HEK293 (cell line): ENCODE measurements at regions not wholly inside any gene's neighbourhood (a gene's known extent, or its start where the extent isn't known, plus 50 kb on each side); places are given as distances from the start of the nearest gene placed in this dataset.

ENCODE experiments used
- CTCF ChIA-PET: fragments of 350-600 bp; formaldehyde crosslinking; extraction: SDS; loops from one replicate; lab custom pipeline; 2021; ENCODE audit warnings: antibody characterized with exemption; lab: Yijun Ruan, JAX
- POLR2A ChIA-PET: fragments of 300-600 bp; formaldehyde crosslinking; extraction: SDS; loops from one replicate; lab custom pipeline; 2020; ENCODE audit warnings: antibody characterized with exemption, inconsistent platforms; lab: Yijun Ruan, JAX
- H3K27ac ChIP-seq: fragments of 200-500 bp; sonication (Bioruptor generic); 2 replicates; pipeline ENCODE4 v1.5.1; 2014; ENCODE audit warnings: low read depth, low read length, control low read depth, inconsistent platforms; ENCODE audit errors: extremely low read depth
- H3K36me3 ChIP-seq, 2 experiments: fragments of 200-500 bp in 1 of 2; sonication (Bioruptor generic) in 1 of 2; 1 replicate in 1 of 2; 2 replicates in 1 of 2; pipeline ENCODE4 v1.5.1; 2014 to 2017; ENCODE audit warnings: inconsistent platforms in 2 of 2, low read length in 2 of 2; ENCODE audit not compliant: control insufficient read depth in 2 of 2, insufficient read depth in 1 of 2
- H3K4me1 ChIP-seq: fragments of 200-500 bp; sonication (Bioruptor generic); 2 replicates; pipeline ENCODE4 v1.5.1; 2014; ENCODE audit warnings: mild to moderate bottlenecking, low read length, inconsistent platforms; ENCODE audit not compliant: control insufficient read depth, insufficient read depth
- H3K4me3 ChIP-seq: 2 replicates; pipeline ENCODE4 v1.5.1; 2011; ENCODE audit warnings: low read depth, mild to moderate bottlenecking, control low read depth, low read length, moderate library complexity
- H3K9me3 ChIP-seq: fragments of 200-500 bp; sonication (Bioruptor generic); 2 replicates; pipeline ENCODE4 v1.5.1; 2014; ENCODE audit warnings: low read depth, low read length, inconsistent platforms; ENCODE audit not compliant: control insufficient read depth, insufficient read depth
- ELK4 ChIP-seq: IDR thresholded peaks from 2 replicates; pipeline ENCODE4 v1.6.1; 2011; ENCODE audit warnings: mild to moderate bottlenecking, low read depth, low read length, borderline replicate concordance
- FEZF1 ChIP-seq: fragments of 450-650 bp; formaldehyde crosslinking; IDR thresholded peaks from 2 replicates; pipeline ENCODE4 v1.5.1; 2016; ENCODE audit warnings: missing biosample characterization, missing genetic modification characterization
- GLIS1 ChIP-seq: fragments of 450-650 bp; formaldehyde crosslinking; IDR thresholded peaks from 2 replicates; pipeline ENCODE4 v1.5.1; 2016; ENCODE audit warnings: missing biosample characterization, missing genetic modification characterization
- KLF17 ChIP-seq: fragments of 450-650 bp; formaldehyde crosslinking; IDR thresholded peaks from 2 replicates; pipeline ENCODE4 v1.5.1; 2016; ENCODE audit warnings: missing biosample characterization, missing genetic modification characterization
- MEIS1 ChIP-seq: sonication (generic); formaldehyde crosslinking; IDR thresholded peaks from 2 replicates; pipeline ENCODE4 v1.8.1; 2022; ENCODE audit warnings: missing genetic modification reagents, mild to moderate bottlenecking, borderline replicate concordance
- SCRT2 ChIP-seq: fragments of 450-650 bp; formaldehyde crosslinking; IDR thresholded peaks from 2 replicates; pipeline ENCODE4 v1.5.1; 2016; ENCODE audit warnings: missing biosample characterization, missing genetic modification characterization
- TSHZ1 ChIP-seq: fragments of 450-650 bp; formaldehyde crosslinking; IDR thresholded peaks from 2 replicates; pipeline ENCODE4 v1.5.1; 2016; ENCODE audit warnings: missing biosample characterization, missing genetic modification characterization, borderline replicate concordance
- ZBTB8A ChIP-seq: fragments of 450-650 bp; formaldehyde crosslinking; IDR thresholded peaks from 2 replicates; pipeline ENCODE4 v1.5.1; 2016; ENCODE audit warnings: missing biosample characterization, missing genetic modification characterization
- ZFP37 ChIP-seq: fragments of 450-650 bp; formaldehyde crosslinking; IDR thresholded peaks from 2 replicates; pipeline ENCODE4 v1.5.1; 2016; ENCODE audit warnings: missing biosample characterization, missing genetic modification characterization
- ZIC2 ChIP-seq: fragments of 450-650 bp; formaldehyde crosslinking; IDR thresholded peaks from 2 replicates; pipeline ENCODE4 v1.5.1; 2016; ENCODE audit warnings: missing biosample characterization, missing genetic modification characterization
- ZNF138 ChIP-seq: fragments of 450-650 bp; formaldehyde crosslinking; IDR thresholded peaks from 2 replicates; pipeline ENCODE4 v1.5.1; 2016; ENCODE audit warnings: missing biosample characterization, missing genetic modification characterization, borderline replicate concordance
- ZNF157 ChIP-seq: fragments of 450-650 bp; formaldehyde crosslinking; IDR thresholded peaks from 2 replicates; pipeline ENCODE4 v1.5.1; 2016; ENCODE audit warnings: missing biosample characterization, missing genetic modification characterization
- ZNF174 ChIP-seq: fragments of 450-650 bp; formaldehyde crosslinking; IDR thresholded peaks from 2 replicates; pipeline ENCODE4 v1.5.0; 2017; ENCODE audit warnings: missing biosample characterization, mild to moderate bottlenecking, missing genetic modification characterization
- ZNF221 ChIP-seq: fragments of 450-650 bp; formaldehyde crosslinking; IDR thresholded peaks from 2 replicates; pipeline ENCODE4 v1.5.1; 2017; ENCODE audit warnings: missing biosample characterization, missing genetic modification characterization, borderline replicate concordance
- ZNF248 ChIP-seq: fragments of 450-650 bp; formaldehyde crosslinking; IDR thresholded peaks from 2 replicates; pipeline ENCODE4 v1.5.1; 2017; ENCODE audit warnings: missing biosample characterization, missing genetic modification characterization
- ZNF280C ChIP-seq: fragments of 450-650 bp; formaldehyde crosslinking; IDR thresholded peaks from 2 replicates; pipeline ENCODE4 v1.5.1; 2016; ENCODE audit warnings: missing biosample characterization, missing genetic modification characterization
- ZNF280D ChIP-seq: fragments of 450-650 bp; formaldehyde crosslinking; IDR thresholded peaks from 2 replicates; pipeline ENCODE4 v1.5.1; 2016; ENCODE audit warnings: missing biosample characterization, missing genetic modification characterization
- ZNF341 ChIP-seq: fragments of 450-650 bp; formaldehyde crosslinking; IDR thresholded peaks from 2 replicates; pipeline ENCODE4; 2016; ENCODE audit warnings: low read depth, missing biosample characterization, missing genetic modification characterization
- ZNF510 ChIP-seq: fragments of 450-650 bp; formaldehyde crosslinking; IDR thresholded peaks from 2 replicates; pipeline ENCODE4 v1.5.1; 2018; ENCODE audit warnings: mild to moderate bottlenecking, missing genetic modification characterization, missing biosample characterization; ENCODE audit not compliant: insufficient replicate concordance
- ZNF654 ChIP-seq: fragments of 450-650 bp; formaldehyde crosslinking; IDR thresholded peaks from 2 replicates; pipeline ENCODE4 v1.5.1; 2016; ENCODE audit warnings: low read depth, missing biosample characterization, missing genetic modification characterization
- ZNF660 ChIP-seq: fragments of 450-650 bp; IDR thresholded peaks from 2 replicates; pipeline ENCODE4 v1.5.1; 2018; ENCODE audit warnings: missing biosample characterization, mild to moderate bottlenecking, missing genetic modification characterization
- ZNF843 ChIP-seq: fragments of 450-650 bp; formaldehyde crosslinking; IDR thresholded peaks from 2 replicates; pipeline ENCODE4 v1.5.1; 2016; ENCODE audit warnings: missing biosample characterization, missing genetic modification characterization

GRCh38 chr11:11029027-11029426 lies 171.2 kb upstream of the ZBED5 start (continued):
- TF ChIP-seq TSHZ1 (tag by site-specific recombination) = no peak
- no peak for TF ChIP-seq ZNF280C (tag by site-specific recombination)
- TF ChIP-seq ZNF157 (tag by site-specific recombination) = no peak
- no peak for TF ChIP-seq ZNF248
- TF ChIP-seq ZNF174 (tag by site-specific recombination) = no peak
- TF ChIP-seq, all 188 proteins: peak for 0

GRCh38 chr11:11028017-11028692 lies 170.3 kb upstream of the ZBED5 start:
- ChIA-PET POLR2A (interaction anchor here (0.5 to 2.3 kb wide), 8 partner anchors 94 to 1455 kb away, joined by 3 to 11 read pairs (median 3); partner anchors contain the start of genes EIF4G2, WEE1 and ZBED5), CTCF (interaction anchor here (0.5 to 10.2 kb wide), 72 partner anchors 10 to 901 kb away, joined by 3 to 150 read pairs (median 4); no protein-coding TSS in a partner anchor)
- Histone ChIP-seq H3K4me1 (no peaks in the 10 kb centered on the region), H3K4me3 (no peak overlapping the region), H3K36me3 (no peaks in the 10 kb centered on the region), H3K9me3 (no peaks in the 10 kb centered on the region), H3K27ac (no peak overlapping the region)
- TF ChIP-seq ELK4 (no peak), ZNF654 (tag by site-specific recombination) (peak; percentile 62), ZNF138 (no peak), MEIS1 (CRISPR knock-in tag) (peak; percentile 70; the same call in 1 of the 2 replicates), FEZF1 (tag by site-specific recombination) (peak; percentile 48; the same call in 1 of the 2 replicates), GLIS1 (tag by site-specific recombination) (peak; percentile 66), ZFP37 (tag by site-specific recombination) (peak; percentile 36; the same call in 1 of the 2 replicates), ZNF510 (tag by site-specific recombination) (no peak), ZIC2 (tag by site-specific recombination) (peak; percentile 88)

- H3K27ac ChIP-seq = no peak overlapping the region
These were observed 169.4 kb upstream of the ZBED5 start for GRCh38 chr11:11027288-11027687.

More at GRCh38 chr11:11027288-11027687, 169.4 kb upstream of the ZBED5 start:
- Histone ChIP-seq H3K9me3 (no peaks in the 10 kb centered on the region), H3K4me1 (no peaks in the 10 kb centered on the region), H3K36me3 (no peaks in the 10 kb centered on the region), H3K4me3 (no peak overlapping the region)
- ChIA-PET CTCF (interaction anchor here (0.6 to 10.2 kb wide), 39 partner anchors 11 to 847 kb away, joined by 3 to 150 read pairs (median 4); no protein-coding TSS in a partner anchor), POLR2A (interaction anchor here (1.5 to 2.3 kb wide), 2 partner anchors 218 to 220 kb away, joined by 3 to 11 read pairs; partner anchors contain the start of gene EIF4G2)
- TF ChIP-seq ZNF280D (tag by site-specific recombination) (no peak), ZNF660 (tag by site-specific recombination) (no peak), ZNF341 (tag by site-specific recombination) (no peak), SCRT2 (no peak), ZBTB8A (tag by site-specific recombination) (no peak), ZNF221 (tag by site-specific recombination) (no peak), ZNF843 (tag by site-specific recombination) (no peak), KLF17 (no peak)
